Endothelial cell (in vitro differentiated cells): ENCODE measurements at regions not wholly inside any gene's neighbourhood (a gene's known extent, or its start where the extent isn't known, plus 50 kb on each side); places are given as distances from the start of the nearest gene placed in this dataset.

ENCODE experiments used
- DNase-seq: peaks from one replicate; pipeline ENCODE4 v3.0.0; 2021; ENCODE audit warnings: low spot score
- H3K27ac Mint-ChIP-seq: one replicate; pipeline ENCODE4 v1.8.0; 2021; ENCODE audit warnings: mixed read lengths, inconsistent platforms; ENCODE audit not compliant: unreplicated experiment
- H3K27me3 Mint-ChIP-seq: one replicate; pipeline ENCODE4 v1.8.0; 2021; ENCODE audit warnings: mild to moderate bottlenecking, moderate library complexity, mixed read lengths, inconsistent platforms; ENCODE audit not compliant: unreplicated experiment
- H3K36me3 Mint-ChIP-seq: one replicate; pipeline ENCODE4 v1.8.0; 2021; ENCODE audit warnings: mild to moderate bottlenecking, low read depth, mixed read lengths, inconsistent platforms; ENCODE audit not compliant: unreplicated experiment
- H3K4me1 Mint-ChIP-seq: one replicate; pipeline ENCODE4 v1.8.0; 2021; ENCODE audit warnings: mild to moderate bottlenecking, mixed read lengths, inconsistent platforms; ENCODE audit not compliant: unreplicated experiment
- H3K4me3 Mint-ChIP-seq: one replicate; pipeline ENCODE4 v1.8.0; 2021; ENCODE audit warnings: mild to moderate bottlenecking, mixed read lengths, inconsistent platforms; ENCODE audit not compliant: unreplicated experiment
- H3K9me3 Mint-ChIP-seq: one replicate; pipeline ENCODE4 v1.8.0; 2021; ENCODE audit warnings: mixed read lengths, inconsistent platforms; ENCODE audit not compliant: unreplicated experiment
- TF ChIP-seq, protein P1 (sequence below): fragments of 200-600 bp; sonication (generic); IDR thresholded peaks from one replicate; pipeline ENCODE4 v1.5.0; 2021; ENCODE audit warnings: antibody characterized with exemption; ENCODE audit not compliant: unreplicated experiment

DNA sequence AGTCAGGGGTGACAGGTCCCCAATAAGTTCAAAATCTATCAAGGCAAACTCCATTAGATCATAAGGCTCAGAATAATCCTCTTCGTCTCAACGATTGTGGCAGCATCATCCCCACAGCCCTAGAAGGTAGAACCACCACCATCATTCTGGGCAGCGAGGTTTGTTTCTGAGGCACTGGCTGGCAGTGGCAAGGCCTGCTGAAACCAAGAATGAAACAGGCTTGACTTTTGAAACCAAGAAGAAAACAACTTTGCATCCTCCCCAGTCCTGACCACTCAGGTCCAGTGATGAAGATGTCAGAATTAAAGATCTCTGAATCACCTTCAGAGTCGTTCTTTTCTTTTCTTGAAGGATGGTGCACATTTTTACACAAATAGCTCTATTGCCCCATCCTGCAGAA lies 152.6 kb upstream of the SYT1 start:
- Mint-ChIP-seq H3K27me3 (no peaks in the 10 kb centered on the region), H3K27ac (no peak overlapping the region), H3K4me3 (no peak overlapping the region), H3K9me3 (no peaks in the 10 kb centered on the region), H3K36me3 (no peaks in the 10 kb centered on the region), H3K4me1 (no peaks in the 10 kb centered on the region)
- TF ChIP-seq, protein P1, sequence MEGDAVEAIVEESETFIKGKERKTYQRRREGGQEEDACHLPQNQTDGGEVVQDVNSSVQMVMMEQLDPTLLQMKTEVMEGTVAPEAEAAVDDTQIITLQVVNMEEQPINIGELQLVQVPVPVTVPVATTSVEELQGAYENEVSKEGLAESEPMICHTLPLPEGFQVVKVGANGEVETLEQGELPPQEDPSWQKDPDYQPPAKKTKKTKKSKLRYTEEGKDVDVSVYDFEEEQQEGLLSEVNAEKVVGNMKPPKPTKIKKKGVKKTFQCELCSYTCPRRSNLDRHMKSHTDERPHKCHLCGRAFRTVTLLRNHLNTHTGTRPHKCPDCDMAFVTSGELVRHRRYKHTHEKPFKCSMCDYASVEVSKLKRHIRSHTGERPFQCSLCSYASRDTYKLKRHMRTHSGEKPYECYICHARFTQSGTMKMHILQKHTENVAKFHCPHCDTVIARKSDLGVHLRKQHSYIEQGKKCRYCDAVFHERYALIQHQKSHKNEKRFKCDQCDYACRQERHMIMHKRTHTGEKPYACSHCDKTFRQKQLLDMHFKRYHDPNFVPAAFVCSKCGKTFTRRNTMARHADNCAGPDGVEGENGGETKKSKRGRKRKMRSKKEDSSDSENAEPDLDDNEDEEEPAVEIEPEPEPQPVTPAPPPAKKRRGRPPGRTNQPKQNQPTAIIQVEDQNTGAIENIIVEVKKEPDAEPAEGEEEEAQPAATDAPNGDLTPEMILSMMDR: no peak
- DNase-seq: no peak

DNA sequence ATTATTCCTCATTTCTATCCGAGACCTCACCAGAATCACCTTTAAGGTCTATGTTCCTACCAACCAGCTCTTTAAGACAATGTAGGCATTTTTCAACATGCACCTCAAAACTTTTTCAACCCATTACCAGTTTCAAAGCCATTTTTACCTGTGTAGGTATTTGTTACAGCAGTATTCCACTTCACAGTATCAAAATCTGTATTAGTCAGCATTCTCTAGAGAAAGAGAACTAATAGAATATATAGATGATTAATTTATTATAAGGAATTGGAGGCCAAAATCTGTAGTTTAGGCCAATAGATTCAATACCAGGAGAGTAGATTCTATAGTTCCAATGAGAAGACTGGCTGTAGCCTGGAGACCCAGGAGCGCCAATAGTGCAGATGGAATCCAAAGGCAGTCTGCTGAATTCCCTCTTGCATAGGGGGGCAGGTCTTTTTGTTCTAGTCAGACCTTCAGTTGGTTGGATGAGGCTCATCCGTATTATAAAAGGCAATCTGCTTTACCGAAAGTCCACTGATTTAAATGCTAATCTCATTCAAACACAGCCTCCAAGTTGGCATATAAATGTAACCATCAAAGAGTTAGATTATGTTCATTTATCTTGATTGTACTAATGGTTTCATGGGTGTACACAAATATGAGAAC lies 151.6 kb upstream of the SYT1 start:
- DNase-seq: no peak
- TF ChIP-seq, protein P1: no peak
- Mint-ChIP-seq H3K9me3 (no peaks in the 10 kb centered on the region), H3K36me3 (no peaks in the 10 kb centered on the region), H3K27me3 (no peaks in the 10 kb centered on the region), H3K4me1 (no peaks in the 10 kb centered on the region), H3K27ac (no peak overlapping the region), H3K4me3 (no peak overlapping the region)

DNA sequence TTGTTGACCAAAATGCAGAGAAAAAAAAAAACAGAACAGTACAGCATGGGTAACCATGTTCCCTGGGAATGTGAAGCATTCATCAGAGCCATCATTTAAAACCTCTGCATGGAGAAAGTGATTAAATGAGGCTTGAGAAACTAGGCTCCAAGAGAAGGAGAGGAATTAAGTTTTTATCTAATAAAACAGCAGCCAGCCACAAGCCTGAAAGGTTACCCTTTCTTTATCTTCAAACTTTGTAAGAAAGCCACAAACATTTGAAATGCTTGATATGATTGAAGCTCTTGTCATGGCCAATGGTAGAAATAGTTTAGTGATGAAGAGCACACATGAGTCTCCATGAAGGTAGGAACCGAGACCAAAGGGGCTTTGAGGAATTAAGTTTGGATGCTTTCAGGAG lies 144.9 kb upstream of the SYT1 start:
- Mint-ChIP-seq H3K27ac (no peak overlapping the region), H3K36me3 (no peaks in the 10 kb centered on the region), H3K27me3 (no peaks in the 10 kb centered on the region), H3K9me3 (no peaks in the 10 kb centered on the region), H3K4me1 (peaks cover 8% of the 10 kb centered on the region), H3K4me3 (no peak overlapping the region)
- no peak for DNase-seq
- TF ChIP-seq, protein P1: no peak

DNA sequence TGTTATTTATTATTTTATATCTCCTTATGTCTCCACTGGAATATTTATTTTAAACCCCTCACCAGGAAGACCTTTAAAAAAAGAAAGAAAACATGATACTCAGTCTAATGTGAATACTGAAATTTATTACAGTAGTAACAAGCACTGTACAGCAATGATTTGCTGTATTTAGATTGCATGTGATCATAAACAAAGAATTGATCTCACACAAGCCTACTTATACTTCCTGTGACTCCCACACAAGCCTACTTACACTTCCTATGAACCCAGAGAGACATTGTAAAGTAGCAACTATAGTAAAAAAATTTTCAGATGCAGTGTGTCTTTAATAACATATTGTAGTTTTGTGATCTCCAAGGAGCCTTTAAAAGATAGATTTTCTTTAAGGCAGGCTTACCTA lies 142.7 kb upstream of the SYT1 start:
- H3K36me3 Mint-ChIP-seq: no peaks in the 10 kb centered on the region
- no peaks in the 10 kb centered on the region for H3K9me3 Mint-ChIP-seq
- H3K27ac Mint-ChIP-seq: no peak overlapping the region
- TF ChIP-seq, protein P1: no peak
- no peak for DNase-seq
- H3K4me1 Mint-ChIP-seq: peaks cover 8% of the 10 kb centered on the region
- no peak overlapping the region for H3K4me3 Mint-ChIP-seq
- no peaks in the 10 kb centered on the region for H3K27me3 Mint-ChIP-seq

DNA sequence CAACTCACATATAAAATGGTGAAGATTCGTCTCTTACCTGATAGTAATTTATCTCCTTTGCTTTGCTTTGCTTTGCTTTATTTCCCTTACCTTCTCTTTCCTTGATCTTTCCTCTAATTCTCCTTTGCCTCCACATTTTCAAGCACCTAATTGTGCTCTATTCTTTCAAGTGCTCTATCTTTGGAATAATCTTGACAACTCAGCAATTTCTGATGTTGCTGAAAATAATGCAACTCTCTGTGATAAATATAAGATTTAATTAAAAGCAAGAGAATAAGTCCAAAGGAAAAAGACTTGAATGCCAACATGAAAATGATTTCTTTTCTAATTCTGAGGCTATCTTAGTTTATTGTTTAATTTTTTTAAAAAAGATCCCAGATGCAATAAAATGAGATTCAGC lies 139.5 kb upstream of the SYT1 start:
- Mint-ChIP-seq H3K9me3 (no peaks in the 10 kb centered on the region), H3K4me3 (no peak overlapping the region), H3K36me3 (no peaks in the 10 kb centered on the region), H3K4me1 (peaks cover 8% of the 10 kb centered on the region), H3K27me3 (no peaks in the 10 kb centered on the region), H3K27ac (no peak overlapping the region)
- TF ChIP-seq, protein P1: no peak
- DNase-seq: no peak
